HG03354 (cell line): ENCODE measurements at regions not wholly inside any gene's neighbourhood (a gene's known extent, or its start where the extent isn't known, plus 50 kb on each side); places are given as distances from the start of the nearest gene placed in this dataset.
"Not testable (repeated sequence)": the region's sequence is repeated elsewhere in the genome, so short reads cannot be mapped to it uniquely, and the experiment has no call there.

ENCODE experiments used
- ATAC-seq: cut with Tn5 transposase; IDR thresholded peaks from one replicate; pipeline ENCODE4 v1.9.1; 2021; ENCODE audit warnings: mild to moderate bottlenecking; ENCODE audit not compliant: unreplicated experiment, poor library complexity, severe bottlenecking

DNA sequence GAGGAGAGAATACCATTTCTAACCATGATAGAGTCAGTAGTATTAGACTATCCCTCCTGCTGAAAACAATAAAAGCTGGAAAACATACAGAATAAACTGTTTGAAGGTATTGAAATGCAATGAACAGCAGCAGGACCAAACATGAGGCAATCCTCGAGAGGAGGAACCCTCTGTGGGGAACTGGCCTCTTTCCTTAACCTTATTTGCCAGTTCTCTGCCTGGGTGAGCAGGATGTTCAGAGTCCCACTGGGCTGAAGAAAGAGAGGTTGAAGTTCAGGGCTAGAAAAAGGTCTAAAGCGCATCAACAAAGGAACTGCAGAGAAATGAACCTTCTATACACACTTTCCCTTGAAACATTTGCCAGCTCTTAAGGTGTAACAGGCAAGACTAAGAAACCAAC, 79.8 kb upstream of the FHL2 start:
- no peak for ATAC-seq

GRCh38 chr2:105477050-105477620, 78.3 kb upstream of the FHL2 start:
- ATAC-seq: not testable (repeated sequence)

GRCh38 chr2:105473011-105473410, 74.2 kb upstream of the FHL2 start:
- no peak for ATAC-seq

- no peak for ATAC-seq
These were observed 72.1 kb upstream of the FHL2 start for GRCh38 chr2:105470979-105471378.

DNA sequence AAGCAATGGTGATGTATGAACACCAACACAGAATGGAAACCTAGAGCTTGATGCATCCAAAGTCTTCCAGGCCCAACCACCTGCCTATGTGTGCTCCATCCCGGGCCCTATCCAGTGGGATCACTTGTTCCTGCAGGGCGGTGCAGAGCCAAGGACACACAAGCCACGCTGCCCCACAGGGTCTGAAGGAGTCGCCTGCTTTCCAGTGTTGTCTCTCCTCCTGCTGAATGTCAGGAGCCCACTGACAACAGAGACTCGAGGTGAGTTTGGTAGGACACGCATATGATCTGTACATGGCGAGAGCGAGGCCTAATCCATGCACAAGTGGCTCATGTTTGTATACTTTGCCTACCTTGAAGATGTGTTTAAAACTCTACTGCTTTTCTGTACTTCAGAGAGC, 70.9 kb upstream of the FHL2 start:
- ATAC-seq: no peak

GRCh38 chr2:105468582-105469042, 69.8 kb upstream of the FHL2 start:
- no peak for ATAC-seq

- no peak for ATAC-seq
These were observed 65.5 kb upstream of the FHL2 start for GRCh38 chr2:105464325-105464724.

DNA sequence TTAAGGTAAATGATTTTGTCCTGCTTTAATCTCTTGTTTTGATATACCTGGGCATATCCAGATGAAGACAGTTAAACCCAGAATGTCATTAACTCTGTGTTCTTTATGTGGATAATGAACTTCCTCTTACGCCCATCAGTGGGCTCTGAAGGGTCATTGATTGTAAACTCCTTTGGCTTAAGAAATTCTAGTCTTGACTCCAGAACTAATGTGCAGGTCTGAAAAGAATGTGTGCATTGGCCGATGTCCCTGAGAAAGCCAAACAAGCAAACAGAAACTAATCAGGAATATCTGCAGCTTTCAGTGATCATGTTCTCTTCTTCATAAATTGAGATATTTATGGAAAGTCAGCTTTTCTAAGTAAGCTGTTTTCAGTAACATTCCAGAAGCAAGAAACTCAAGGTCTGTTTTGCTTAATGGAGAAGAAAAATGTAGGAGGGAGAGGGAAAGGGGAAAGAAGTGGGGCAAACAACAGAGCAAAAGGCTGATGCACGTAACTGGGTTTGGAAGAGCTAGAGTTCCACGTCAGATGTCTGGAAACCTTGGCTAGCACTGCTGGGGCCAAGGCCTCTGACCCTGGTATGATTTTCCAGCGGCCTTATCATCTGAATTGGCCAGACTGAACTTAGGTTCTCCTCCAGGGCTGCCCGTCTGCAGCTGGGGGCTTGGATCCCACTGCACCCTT, 61.3 kb upstream of the FHL2 start:
- no peak for ATAC-seq

DNA sequence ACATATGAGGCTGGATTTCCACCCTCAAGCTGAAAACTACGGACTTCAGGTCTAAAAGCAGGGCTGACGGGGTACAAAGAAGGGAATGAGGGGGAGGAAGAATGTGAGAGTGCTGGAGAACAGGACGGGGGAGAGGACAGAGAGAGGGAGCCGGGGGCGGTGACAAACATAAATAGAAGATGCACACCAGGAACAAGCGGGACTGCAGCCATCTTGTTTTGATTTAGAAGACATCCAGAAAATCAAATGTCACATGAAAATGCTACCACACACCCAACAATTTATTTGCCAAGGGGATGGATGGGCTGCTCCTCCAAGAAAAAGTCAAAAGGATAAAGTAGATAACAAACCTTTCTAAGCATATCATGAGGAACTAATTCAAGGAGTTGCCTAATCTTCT, 59.2 kb upstream of the FHL2 start:
- ATAC-seq: no peak

DNA sequence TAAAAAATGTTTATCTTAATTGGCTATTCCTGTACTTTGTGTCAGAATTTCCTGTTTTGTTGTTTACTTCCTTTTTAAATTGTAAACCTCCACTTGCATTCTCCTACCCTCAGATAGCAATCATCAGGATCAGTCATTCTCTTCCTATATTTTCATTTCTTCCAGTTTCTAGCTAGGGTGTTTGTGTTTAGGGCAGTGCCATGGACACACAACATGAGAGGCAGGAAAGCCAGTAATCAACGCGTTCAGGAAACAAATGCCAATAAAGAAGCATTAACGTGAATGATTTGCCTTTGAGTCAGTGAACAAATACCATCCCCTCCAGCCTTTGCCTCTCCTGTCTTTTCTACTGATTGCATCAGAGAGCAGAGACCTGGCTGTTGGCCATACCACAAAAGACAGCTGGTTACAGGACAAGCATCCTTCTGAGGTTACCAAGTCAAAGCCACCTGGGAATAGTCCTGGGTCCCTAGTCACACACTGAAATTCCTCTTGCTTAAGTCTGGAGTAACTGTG, 56.7 kb upstream of the FHL2 start:
- no peak for ATAC-seq

DNA sequence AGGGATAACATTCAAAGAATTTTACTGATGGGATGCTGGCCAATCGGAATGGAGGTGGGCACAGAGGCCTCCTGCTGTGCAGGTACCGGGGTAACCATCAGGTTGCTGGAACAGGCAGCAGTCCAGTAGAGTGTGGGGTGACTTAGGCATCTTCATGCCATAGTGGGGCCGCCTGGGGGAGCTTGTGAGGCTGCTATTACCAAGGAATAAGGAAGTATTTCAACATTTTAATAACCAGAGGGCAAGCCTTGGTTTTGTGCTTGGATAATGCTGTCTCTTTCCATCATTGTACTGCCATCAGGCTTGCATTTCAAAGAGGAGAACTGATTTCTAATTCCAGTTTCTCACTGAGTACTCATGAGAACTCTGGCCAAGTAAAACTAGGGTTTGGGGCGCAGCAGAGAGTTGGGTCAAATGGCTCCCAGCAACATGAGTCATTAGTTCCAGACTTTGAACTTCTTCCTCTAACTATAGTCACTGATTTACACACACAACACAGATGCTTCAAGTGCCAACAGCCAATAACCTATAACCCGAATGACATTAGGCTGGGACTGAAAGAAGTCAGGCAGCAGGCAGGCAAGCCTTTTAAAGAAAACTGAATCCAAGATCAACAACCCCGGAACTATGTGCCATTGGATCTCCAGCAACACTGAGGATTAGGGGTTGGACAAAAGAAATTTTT, 56.1 kb upstream of the FHL2 start:
- ATAC-seq: peak; percentile 55

GRCh38 chr2:105451571-105452166, 52.8 kb upstream of the FHL2 start:
- no peak for ATAC-seq

DNA sequence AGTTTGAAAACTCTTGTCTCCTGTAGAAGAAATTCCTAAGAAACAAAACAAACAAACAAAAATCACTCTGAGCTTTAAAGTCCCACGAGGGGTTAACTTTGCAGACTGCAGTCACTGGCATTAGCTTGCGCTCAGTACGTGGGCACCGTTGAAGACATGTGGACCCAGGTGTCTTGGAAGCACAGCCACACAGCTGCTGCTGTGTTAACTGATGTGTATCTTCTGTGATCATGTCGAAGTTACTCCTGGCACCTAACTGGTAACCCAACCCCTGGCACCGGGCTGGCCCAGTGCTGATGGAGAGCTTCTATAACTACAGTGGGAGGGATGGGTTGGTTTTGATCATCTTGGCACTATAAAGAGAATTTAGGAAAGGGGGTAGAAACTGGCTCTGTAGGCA, 51.6 kb upstream of the FHL2 start:
- no peak for ATAC-seq

- no peak for ATAC-seq
These were observed 50.2 kb upstream of the FHL2 start for GRCh38 chr2:105449076-105449475.
